ENCODE measurements at regions not wholly inside any gene's neighbourhood (a gene's known extent, or its start where the extent isn't known, plus 50 kb on each side); places are given as distances from the start of the nearest gene placed in this dataset.

DNA sequence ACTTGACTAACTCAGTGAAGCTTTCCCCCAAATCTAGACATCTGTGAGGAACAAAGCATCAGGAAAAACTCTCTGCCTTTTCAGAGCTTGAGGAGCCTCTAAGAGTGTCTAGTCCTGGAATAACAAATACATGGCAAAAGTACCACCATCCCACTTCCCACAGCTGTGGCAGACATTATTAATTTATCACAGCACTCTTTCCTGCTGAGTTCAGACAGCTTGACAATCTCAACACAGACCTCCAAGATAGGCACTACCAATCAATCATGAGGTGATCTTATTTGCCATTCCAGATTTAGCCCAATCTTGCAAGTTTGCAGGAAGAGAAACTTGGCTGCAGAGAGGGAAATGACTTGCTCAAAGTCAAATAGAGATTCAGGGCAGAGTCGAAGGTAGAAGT, 202.8 kb downstream of the MN1 start:
- no peak overlapping the region for H2BK15ac ChIP-seq (ENCODE audit: low read length)
- no peaks in the 10 kb centered on the region for H3K9me3 ChIP-seq (ENCODE audit: insufficient read depth in 2 of 2, low read depth in 1 of 2, low read length in 1 of 2)
- H2BK120ac ChIP-seq (replicated peaks; ENCODE audit: low read depth, low read length): no peak overlapping the region
- H3K23ac ChIP-seq (ENCODE audit: insufficient read length): no peak overlapping the region
- ChIA-PET POLR2A (ENCODE audit: partially characterized antibody) (no interaction called here), CTCF (ENCODE audit: partially characterized antibody) (interaction anchor here (1.9 kb wide), 1 partner anchor 13 kb away, joined by 5 read pairs; no protein-coding TSS in a partner anchor)
- no peak overlapping the region for H3K56ac ChIP-seq (replicated peaks; ENCODE audit: insufficient read length, low read depth, low read length)
- no peaks in the 10 kb centered on the region for H4K20me1 ChIP-seq (replicated peaks in 1 of 2; ENCODE audit: control insufficient read depth in 1 of 2, insufficient read depth in 2 of 2, low read length in 2 of 2)
- FAIRE-seq (no peak), DNase-seq (ENCODE audit: low read depth in 1 of 2, low spot score in 2 of 2) (no peak)
- H3K4ac ChIP-seq (replicated peaks; ENCODE audit: insufficient read length, low read depth, low read length): no peak overlapping the region
- H3K36me3 ChIP-seq (ENCODE audit: control insufficient read depth in 2 of 4, insufficient read depth in 4 of 4, low read length in 3 of 4): no peaks in the 10 kb centered on the region
- no peak overlapping the region for H2AFZ ChIP-seq (ENCODE audit: low read length)
- no peak overlapping the region for H3K18ac ChIP-seq (ENCODE audit: extremely low read depth, low read length)
- H3K27ac ChIP-seq (ENCODE audit: low read depth, low read length): no peak overlapping the region
- no peaks in the 10 kb centered on the region for H3K79me1 ChIP-seq (ENCODE audit: low read depth, low read length)
- H2BK5ac ChIP-seq (ENCODE audit: low read depth, low read length): no peak overlapping the region
- no peaks in the 10 kb centered on the region for H3K79me2 ChIP-seq (ENCODE audit: control insufficient read depth in 1 of 2, insufficient read depth in 2 of 2, low read length in 2 of 2)
- H4K5ac ChIP-seq (ENCODE audit: insufficient read length, low read depth, low read length): no peak overlapping the region
- H2BK12ac ChIP-seq (ENCODE audit: low read depth, low read length): no peak overlapping the region
- TF ChIP-seq CHD1 (IDR thresholded peaks at IDR 0.05; ENCODE audit: low read depth, low read length) (no peak), TAF1 (IDR thresholded peaks at IDR 0.05; ENCODE audit: low read depth, low read length) (no peak), BRCA1 (IDR thresholded peaks at IDR 0.05; ENCODE audit: low read depth, low read length) (no peak), NANOG (IDR thresholded peaks at IDR 0.05; ENCODE audit: insufficient read depth, low read depth, low read length, poor library complexity, severe bottlenecking) (no peak), KDM1A (IDR thresholded peaks at IDR 0.05; ENCODE audit: borderline replicate concordance, low read length) (no peak)
- TF ChIP-seq, protein P1, sequence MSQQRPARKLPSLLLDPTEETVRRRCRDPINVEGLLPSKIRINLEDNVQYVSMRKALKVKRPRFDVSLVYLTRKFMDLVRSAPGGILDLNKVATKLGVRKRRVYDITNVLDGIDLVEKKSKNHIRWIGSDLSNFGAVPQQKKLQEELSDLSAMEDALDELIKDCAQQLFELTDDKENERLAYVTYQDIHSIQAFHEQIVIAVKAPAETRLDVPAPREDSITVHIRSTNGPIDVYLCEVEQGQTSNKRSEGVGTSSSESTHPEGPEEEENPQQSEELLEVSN (IDR thresholded peaks at IDR 0.05): no peak
- H3K23me2 ChIP-seq (ENCODE audit: low read depth, low read length): no peaks in the 10 kb centered on the region
- peaks cover 0 to 3% (median under 1%) of the 10 kb centered on the region in 4 experiments; a peak in 3 of 7 replicates for H3K4me1 ChIP-seq (replicated peaks in 1 of 4; ENCODE audit: control insufficient read depth in 3 of 4, insufficient read depth in 4 of 4, low read length in 3 of 4)
- no peak overlapping the region for H4K8ac ChIP-seq (ENCODE audit: extremely low read depth, insufficient read depth, low read length)
- no peak overlapping the region for H4K91ac ChIP-seq (replicated peaks; ENCODE audit: insufficient read length, low read length)
- no peak overlapping the region for H2AK5ac ChIP-seq (ENCODE audit: low read depth, low read length)
- H3K14ac ChIP-seq (ENCODE audit: insufficient read length): no peak overlapping the region
- H2BK20ac ChIP-seq (ENCODE audit: low read length): no peak overlapping the region
- H3K4me2 ChIP-seq (ENCODE audit: insufficient read depth in 1 of 2, low read depth in 2 of 2, low read length in 2 of 2): no peak overlapping the region
- H3K9ac ChIP-seq (replicated peaks in 1 of 4; ENCODE audit: extremely low read depth in 1 of 4, low read depth in 3 of 4, low read length in 3 of 4): no peak overlapping the region; a peak in 1 of 7 replicates
- no peak overlapping the region for H3K4me3 ChIP-seq (ENCODE audit: extremely low read depth in 1 of 4, insufficient read depth in 2 of 4, low read depth in 3 of 4, low read length in 4 of 4)
- H3K27me3 ChIP-seq (replicated peaks in 1 of 4; ENCODE audit: control insufficient read depth in 3 of 4, extremely low read depth in 1 of 4, insufficient read depth in 3 of 4, low read length in 3 of 4): 0 out of 7 replicates have a peak, but pooled peaks cover 0 to 2% (median 0%) of the 10 kb centered on the region in 4 experiments
- 88% methylated on average over 1 of the region's 1 CpG; no CpG with 5 or more reads in 1 of the 2 experiments for WGBS, 2 experiments (ENCODE audit: extremely low coverage in 1 of 2, insufficient coverage in 1 of 2, insufficient read length in 1 of 2, insufficient replicate concordance in 2 of 2, low coverage in 1 of 2, low lambda C conversion rate in 2 of 2, missing lambda C conversion rate in 1 of 2)

Measured in H1 (cell line).